ENCODE measurements at regions not wholly inside any gene's neighbourhood (a gene's known extent, or its start where the extent isn't known, plus 50 kb on each side); places are given as distances from the start of the nearest gene placed in this dataset.

DNA sequence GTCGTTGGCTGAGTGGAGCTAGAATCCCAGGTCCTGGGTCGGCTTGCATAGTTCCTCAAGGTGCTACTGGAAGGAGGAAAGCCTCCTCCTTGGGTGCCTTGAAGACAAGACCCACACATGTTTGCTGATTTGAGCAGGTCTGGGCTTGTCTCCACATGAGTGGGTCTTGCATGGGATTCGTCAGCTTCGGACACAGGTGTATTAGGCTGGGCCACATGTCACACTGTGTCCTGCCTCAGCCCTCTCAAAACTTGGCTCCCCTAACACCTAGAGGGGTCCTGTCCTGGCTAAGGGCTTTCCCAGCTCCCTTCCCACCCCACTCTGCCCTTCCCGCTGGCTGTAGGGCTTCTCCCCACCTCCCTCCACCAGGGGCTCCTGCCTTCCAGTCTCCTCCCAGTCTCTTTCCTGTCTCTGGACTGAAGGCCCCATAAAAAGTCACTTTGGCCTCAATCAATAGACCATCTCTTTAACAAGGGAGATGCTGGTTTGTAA, 73.0 kb upstream of the ADPGK start:
- TF ChIP-seq, protein P1, sequence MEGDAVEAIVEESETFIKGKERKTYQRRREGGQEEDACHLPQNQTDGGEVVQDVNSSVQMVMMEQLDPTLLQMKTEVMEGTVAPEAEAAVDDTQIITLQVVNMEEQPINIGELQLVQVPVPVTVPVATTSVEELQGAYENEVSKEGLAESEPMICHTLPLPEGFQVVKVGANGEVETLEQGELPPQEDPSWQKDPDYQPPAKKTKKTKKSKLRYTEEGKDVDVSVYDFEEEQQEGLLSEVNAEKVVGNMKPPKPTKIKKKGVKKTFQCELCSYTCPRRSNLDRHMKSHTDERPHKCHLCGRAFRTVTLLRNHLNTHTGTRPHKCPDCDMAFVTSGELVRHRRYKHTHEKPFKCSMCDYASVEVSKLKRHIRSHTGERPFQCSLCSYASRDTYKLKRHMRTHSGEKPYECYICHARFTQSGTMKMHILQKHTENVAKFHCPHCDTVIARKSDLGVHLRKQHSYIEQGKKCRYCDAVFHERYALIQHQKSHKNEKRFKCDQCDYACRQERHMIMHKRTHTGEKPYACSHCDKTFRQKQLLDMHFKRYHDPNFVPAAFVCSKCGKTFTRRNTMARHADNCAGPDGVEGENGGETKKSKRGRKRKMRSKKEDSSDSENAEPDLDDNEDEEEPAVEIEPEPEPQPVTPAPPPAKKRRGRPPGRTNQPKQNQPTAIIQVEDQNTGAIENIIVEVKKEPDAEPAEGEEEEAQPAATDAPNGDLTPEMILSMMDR (IDR thresholded peaks at IDR 0.05; ENCODE audit: low read depth, low read length, missing input control): no peak
- TF ChIP-seq FOXA1 (IDR thresholded peaks at IDR 0.05) (no peak), YY1 (IDR thresholded peaks at IDR 0.05) (no peak), GABPA (IDR thresholded peaks at IDR 0.05 in 1 of 2, conservative IDR thresholded peaks at IDR 0.05 in 1 of 2) (no peak), RXRA (IDR thresholded peaks at IDR 0.05) (no peak), HNF4A (conservative IDR thresholded peaks at IDR 0.05) (no peak), EGR1 (IDR thresholded peaks at IDR 0.05; ENCODE audit: low read depth in 2 of 2) (no peak), RAD21 (IDR thresholded peaks at IDR 0.05) (no peak), HNF4G (IDR thresholded peaks at IDR 0.05) (no peak), TAF1 (conservative IDR thresholded peaks at IDR 0.05) (no peak), NR2F2 (IDR thresholded peaks at IDR 0.05) (no peak)
- TF ChIP-seq, protein P2, sequence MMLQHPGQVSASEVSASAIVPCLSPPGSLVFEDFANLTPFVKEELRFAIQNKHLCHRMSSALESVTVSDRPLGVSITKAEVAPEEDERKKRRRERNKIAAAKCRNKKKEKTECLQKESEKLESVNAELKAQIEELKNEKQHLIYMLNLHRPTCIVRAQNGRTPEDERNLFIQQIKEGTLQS (IDR thresholded peaks at IDR 0.05): no peak
- TF ChIP-seq, protein P3, sequence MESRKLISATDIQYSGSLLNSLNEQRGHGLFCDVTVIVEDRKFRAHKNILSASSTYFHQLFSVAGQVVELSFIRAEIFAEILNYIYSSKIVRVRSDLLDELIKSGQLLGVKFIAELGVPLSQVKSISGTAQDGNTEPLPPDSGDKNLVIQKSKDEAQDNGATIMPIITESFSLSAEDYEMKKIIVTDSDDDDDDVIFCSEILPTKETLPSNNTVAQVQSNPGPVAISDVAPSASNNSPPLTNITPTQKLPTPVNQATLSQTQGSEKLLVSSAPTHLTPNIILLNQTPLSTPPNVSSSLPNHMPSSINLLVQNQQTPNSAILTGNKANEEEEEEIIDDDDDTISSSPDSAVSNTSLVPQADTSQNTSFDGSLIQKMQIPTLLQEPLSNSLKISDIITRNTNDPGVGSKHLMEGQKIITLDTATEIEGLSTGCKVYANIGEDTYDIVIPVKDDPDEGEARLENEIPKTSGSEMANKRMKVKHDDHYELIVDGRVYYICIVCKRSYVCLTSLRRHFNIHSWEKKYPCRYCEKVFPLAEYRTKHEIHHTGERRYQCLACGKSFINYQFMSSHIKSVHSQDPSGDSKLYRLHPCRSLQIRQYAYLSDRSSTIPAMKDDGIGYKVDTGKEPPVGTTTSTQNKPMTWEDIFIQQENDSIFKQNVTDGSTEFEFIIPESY (IDR thresholded peaks at IDR 0.05): no peak
- TF ChIP-seq, protein P4, sequence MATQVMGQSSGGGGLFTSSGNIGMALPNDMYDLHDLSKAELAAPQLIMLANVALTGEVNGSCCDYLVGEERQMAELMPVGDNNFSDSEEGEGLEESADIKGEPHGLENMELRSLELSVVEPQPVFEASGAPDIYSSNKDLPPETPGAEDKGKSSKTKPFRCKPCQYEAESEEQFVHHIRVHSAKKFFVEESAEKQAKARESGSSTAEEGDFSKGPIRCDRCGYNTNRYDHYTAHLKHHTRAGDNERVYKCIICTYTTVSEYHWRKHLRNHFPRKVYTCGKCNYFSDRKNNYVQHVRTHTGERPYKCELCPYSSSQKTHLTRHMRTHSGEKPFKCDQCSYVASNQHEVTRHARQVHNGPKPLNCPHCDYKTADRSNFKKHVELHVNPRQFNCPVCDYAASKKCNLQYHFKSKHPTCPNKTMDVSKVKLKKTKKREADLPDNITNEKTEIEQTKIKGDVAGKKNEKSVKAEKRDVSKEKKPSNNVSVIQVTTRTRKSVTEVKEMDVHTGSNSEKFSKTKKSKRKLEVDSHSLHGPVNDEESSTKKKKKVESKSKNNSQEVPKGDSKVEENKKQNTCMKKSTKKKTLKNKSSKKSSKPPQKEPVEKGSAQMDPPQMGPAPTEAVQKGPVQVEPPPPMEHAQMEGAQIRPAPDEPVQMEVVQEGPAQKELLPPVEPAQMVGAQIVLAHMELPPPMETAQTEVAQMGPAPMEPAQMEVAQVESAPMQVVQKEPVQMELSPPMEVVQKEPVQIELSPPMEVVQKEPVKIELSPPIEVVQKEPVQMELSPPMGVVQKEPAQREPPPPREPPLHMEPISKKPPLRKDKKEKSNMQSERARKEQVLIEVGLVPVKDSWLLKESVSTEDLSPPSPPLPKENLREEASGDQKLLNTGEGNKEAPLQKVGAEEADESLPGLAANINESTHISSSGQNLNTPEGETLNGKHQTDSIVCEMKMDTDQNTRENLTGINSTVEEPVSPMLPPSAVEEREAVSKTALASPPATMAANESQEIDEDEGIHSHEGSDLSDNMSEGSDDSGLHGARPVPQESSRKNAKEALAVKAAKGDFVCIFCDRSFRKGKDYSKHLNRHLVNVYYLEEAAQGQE (IDR thresholded peaks at IDR 0.05): no peak
